IMR-90 (cell line): ENCODE measurements at regions not wholly inside any gene's neighbourhood (a gene's known extent, or its start where the extent isn't known, plus 50 kb on each side); places are given as distances from the start of the nearest gene placed in this dataset.

Experiments
- ATAC-seq: fragments of 200-7000 bp; cut with Tn5 transposase; 2 replicates; pipeline ENCODE4 v1.9.1; 2020; ENCODE audit warnings: low read depth, mild to moderate bottlenecking, moderate library complexity
- BruUV-seq: library from RNA; stranded (reverse); fragments of 400-500 nt; replicated peaks from 2 replicates; lab custom pipeline; 2021; lab: Mats Ljungman, UMichigan
- CTCF ChIA-PET: fragments of 300-600 bp; formaldehyde crosslinking; extraction: SDS; loops from one replicate; lab custom pipeline; 2021; ENCODE audit warnings: antibody characterized with exemption; lab: Yijun Ruan, JAX
- POLR2A ChIA-PET: fragments of 300-600 bp; sonication (Branson Sonifier 250); formaldehyde crosslinking; loops from one replicate; lab custom pipeline; 2022; ENCODE audit warnings: antibody characterized with exemption; ENCODE audit not compliant: unreplicated experiment; lab: Charles Lee
- DNase-seq: peaks from one replicate; pipeline ENCODE4 v3.0.0; 2013
- H2AFZ ChIP-seq: replicated peaks from 2 replicates; pipeline ENCODE3; 2013; ENCODE audit warnings: low read length, mild to moderate bottlenecking; ENCODE audit not compliant: poor library complexity
- H2AK5ac ChIP-seq: 2 replicates; pipeline ENCODE4 v1.6.1; 2013; ENCODE audit warnings: low read depth, low read length, inconsistent platforms
- H2AK9ac ChIP-seq: replicated peaks from 2 replicates; pipeline ENCODE3; 2013; ENCODE audit warnings: mild to moderate bottlenecking, low read depth, low read length, moderate library complexity; ENCODE audit not compliant: poor library complexity
- H2BK120ac ChIP-seq: 2 replicates; pipeline ENCODE4 v1.6.1; 2013; ENCODE audit warnings: low read depth, low read length, inconsistent platforms
- H2BK15ac ChIP-seq: 3 replicates; pipeline ENCODE4 v1.6.1; 2013; ENCODE audit warnings: low read depth, low read length, inconsistent platforms
- H2BK20ac ChIP-seq: 2 replicates; pipeline ENCODE4 v1.6.1; 2013; ENCODE audit warnings: low read depth, mild to moderate bottlenecking, inconsistent platforms, low read length, moderate library complexity
- H2BK5ac ChIP-seq: 2 replicates; pipeline ENCODE4 v1.6.1; 2013; ENCODE audit warnings: mild to moderate bottlenecking, low read depth, low read length, inconsistent platforms; ENCODE audit not compliant: poor library complexity, severe bottlenecking
- H3K14ac ChIP-seq: replicated peaks from 2 replicates; pipeline ENCODE4 v1.6.1; 2013; ENCODE audit warnings: low read depth, low read length, inconsistent platforms
- H3K18ac ChIP-seq: 2 replicates; pipeline ENCODE4 v1.6.1; 2013; ENCODE audit warnings: low read depth, low read length, control low read depth
- H3K23ac ChIP-seq: 2 replicates; pipeline ENCODE4 v1.6.1; 2013; ENCODE audit warnings: low read depth, low read length, inconsistent platforms
- H3K27ac ChIP-seq: 2 replicates; pipeline ENCODE4 v1.5.1; 2013; ENCODE audit warnings: mild to moderate bottlenecking, control low read depth, low read length; ENCODE audit not compliant: insufficient read depth
- H3K27me3 ChIP-seq: 2 replicates; pipeline ENCODE4 v1.6.1; 2013; ENCODE audit warnings: low read length; ENCODE audit not compliant: control insufficient read depth, insufficient read depth
- H3K36me3 ChIP-seq: 2 replicates; pipeline ENCODE4 v1.6.1; 2013; ENCODE audit warnings: low read length, mixed read lengths; ENCODE audit not compliant: control insufficient read depth, insufficient read depth
- H3K4ac ChIP-seq: 2 replicates; pipeline ENCODE4 v1.6.1; 2013; ENCODE audit warnings: low read depth, low read length, inconsistent platforms
- H3K4me1 ChIP-seq: 2 replicates; pipeline ENCODE4 v1.6.1; 2013; ENCODE audit warnings: low read length, mixed read lengths; ENCODE audit not compliant: control insufficient read depth, insufficient read depth
- H3K4me2 ChIP-seq: 2 replicates; pipeline ENCODE4 v1.6.1; 2013; ENCODE audit warnings: low read depth, mild to moderate bottlenecking, control low read depth, low read length, moderate library complexity
- H3K4me3 ChIP-seq: 2 replicates; pipeline ENCODE4 v1.5.1; 2013; ENCODE audit warnings: low read depth, mild to moderate bottlenecking, control low read depth, low read length, moderate library complexity; ENCODE audit not compliant: insufficient read depth
- H3K56ac ChIP-seq: 2 replicates; pipeline ENCODE4 v1.6.1; 2013; ENCODE audit warnings: low read length, inconsistent platforms; ENCODE audit not compliant: insufficient read depth; ENCODE audit errors: extremely low read depth
- H3K79me1 ChIP-seq, 2 experiments: 2 replicates each; pipeline ENCODE4 v1.6.1; 2013; ENCODE audit warnings: low read length in 2 of 2, inconsistent platforms in 1 of 2, low read depth in 1 of 2
- H3K9ac ChIP-seq: 2 replicates; pipeline ENCODE4 v1.6.1; 2013; ENCODE audit warnings: low read depth, low read length, control low read depth
- H3K9me1 ChIP-seq: 2 replicates; pipeline ENCODE4 v1.6.1; 2013; ENCODE audit warnings: low read length, inconsistent platforms; ENCODE audit not compliant: insufficient read depth
- H3K9me3 ChIP-seq: 2 replicates; pipeline ENCODE4 v1.6.1; 2013; ENCODE audit warnings: low read length; ENCODE audit not compliant: control insufficient read depth, insufficient read depth
- H4K20me1 ChIP-seq: 2 replicates; pipeline ENCODE4 v1.6.1; 2013; ENCODE audit warnings: low read length, inconsistent platforms; ENCODE audit not compliant: insufficient read depth
- H4K5ac ChIP-seq: 2 replicates; pipeline ENCODE4 v1.6.1; 2013; ENCODE audit warnings: mild to moderate bottlenecking, low read depth, low read length, control low read depth
- H4K8ac ChIP-seq, 2 experiments: 2 replicates each; pipeline ENCODE4 v1.6.1; 2013; ENCODE audit warnings: low read depth in 2 of 2, low read length in 2 of 2, control low read depth in 1 of 2, inconsistent platforms in 1 of 2
- H4K91ac ChIP-seq: 2 replicates; pipeline ENCODE4 v1.6.1; 2013; ENCODE audit warnings: low read depth, low read length, inconsistent platforms; ENCODE audit not compliant: insufficient read depth
- CTCF ChIP-seq: conservative IDR thresholded peaks from 2 replicates; pipeline ENCODE4 v1.5.1; 2012; ENCODE audit warnings: mild to moderate bottlenecking, low read depth, low read length, improper control_type of control experiment
- MAFK ChIP-seq: IDR thresholded peaks from 2 replicates; pipeline ENCODE4 v1.6.1; 2012; ENCODE audit warnings: low read depth, low read length, improper control_type of control experiment
- WGBS, 2 experiments: methylation state at CpG; one replicate each; pipeline versions ENCODE4 v1.1.5 to v1.1.7; 2013; ENCODE audit warnings: missing lambda C conversion rate in 2 of 2; ENCODE audit not compliant: insufficient read length in 1 of 2; ENCODE audit errors: extremely low coverage in 2 of 2; 5-methylcytosine and 5-hydroxymethylcytosine counted together
- dilution Hi-C: fragments of 300-500 bp; cut with HindIII; formaldehyde crosslinking; loops from one replicate; pipeline ENCODE4 v1.14.3; 2018; ENCODE audit warnings: low sequenced_read_pairs; ENCODE audit not compliant: unreplicated experiment
- in situ Hi-C: fragments of 300-500 bp; cut with MboI; formaldehyde crosslinking; loops from 3 replicates; pipeline ENCODE4 v1.14.3; 2019; ENCODE audit warnings: low sequenced_read_pairs, inconsistent platforms, mixed read lengths
- intact Hi-C: fragments of 100-400 bp; cut with micrococcal nuclease; formaldehyde crosslinking; loops from 2 replicates; pipeline ENCODE4 v1.10.0; 2022

- H3K4ac ChIP-seq, result no peak overlapping the region
- no peak overlapping the region for H2AFZ ChIP-seq
- no peak overlapping the region for H4K91ac ChIP-seq
- no peak overlapping the region for H3K27ac ChIP-seq
- H3K4me1 ChIP-seq, result peaks cover 6% of the 10 kb centered on the region; the same call in 1 of the 2 replicates
- no peaks in the 10 kb centered on the region for H4K20me1 ChIP-seq
- CTCF ChIA-PET, result no interaction called here
- no peak overlapping the region for H3K4me2 ChIP-seq
- no peak overlapping the region for H2AK9ac ChIP-seq
- DNase-seq (no peak), ATAC-seq (no peak)
- no peak overlapping the region for H4K8ac ChIP-seq
- no peak overlapping the region for H3K4me3 ChIP-seq
- no peak overlapping the region for H3K23ac ChIP-seq
- no peaks in the 10 kb centered on the region for H3K27me3 ChIP-seq
- H3K18ac ChIP-seq, result no peak overlapping the region
- H3K14ac ChIP-seq, result no peak overlapping the region
- no peak overlapping the region; the same call in 1 of the 2 replicates for H2BK20ac ChIP-seq
- no peak overlapping the region for H3K9ac ChIP-seq
- TF ChIP-seq CTCF, result no peak
- no peak for TF ChIP-seq MAFK
- no peaks in the 10 kb centered on the region for H3K36me3 ChIP-seq
- no peak overlapping the region for H2AK5ac ChIP-seq
- H3K56ac ChIP-seq, result no peak overlapping the region
- dilution Hi-C loops, result no loop called here
- intact Hi-C loops, result no loop called here
- WGBS, 2 experiments, result no CpG with 5 or more reads among the region's 2 CpGs
- H3K79me1 ChIP-seq, result no peaks in the 10 kb centered on the region
- H4K5ac ChIP-seq, result no peak overlapping the region
- H2BK5ac ChIP-seq, result no peak overlapping the region
- no peak overlapping the region for H2BK15ac ChIP-seq
- BruUV-seq, result no TSS peak
- no peaks in the 10 kb centered on the region for H3K9me1 ChIP-seq
- POLR2A ChIA-PET, result no interaction called here
- in situ Hi-C loops, result no loop called here
- H3K9me3 ChIP-seq, result no peaks in the 10 kb centered on the region
- peak overlapping the region; percentile 25; the same call in 1 of the 2 replicates for H2BK120ac ChIP-seq
Measured at GRCh38 chr9:78902051-78902450, 605.1 kb downstream of the PSAT1 start.
